ENCODE measurements at regions not wholly inside any gene's neighbourhood (a gene's known extent, or its start where the extent isn't known, plus 50 kb on each side); places are given as distances from the start of the nearest gene placed in this dataset.

GRCh38 chr7:46879783-46880182, 702.1 kb downstream of the TNS3 start:
- no peaks in the 10 kb centered on the region for H3F3A ChIP-seq (ENCODE audit: low read depth)
- H3K4me3 ChIP-seq (ENCODE audit: low read length, poor library complexity, severe bottlenecking): no peak overlapping the region
- no peak overlapping the region for H3K9ac ChIP-seq (ENCODE audit: low read depth, low read length, poor library complexity, severe bottlenecking)
- no peaks in the 10 kb centered on the region for H3K9me2 ChIP-seq (replicated peaks; ENCODE audit: low read depth, low read length)
- H3K36me3 ChIP-seq (ENCODE audit: insufficient read depth, low read length): no peaks in the 10 kb centered on the region
- H3K4me1 ChIP-seq (ENCODE audit: insufficient read depth, low read length, poor library complexity, severe bottlenecking): no peaks in the 10 kb centered on the region
- H3K4me2 ChIP-seq (ENCODE audit: low read depth, low read length, poor library complexity, severe bottlenecking): no peak overlapping the region
- peaks cover 3% of the 10 kb centered on the region; the same call in 1 of the 2 replicates for H3K9me3 ChIP-seq (ENCODE audit: insufficient read depth, low read depth, low read length)
- no peaks in the 10 kb centered on the region for H3K27me3 ChIP-seq (ENCODE audit: insufficient read depth, low read length, poor library complexity, severe bottlenecking)
- H3K79me2 ChIP-seq (ENCODE audit: insufficient read depth, low read length): no peaks in the 10 kb centered on the region
- TF ChIP-seq EZH2phosphoT487 (IDR thresholded peaks at IDR 0.05; ENCODE audit: borderline replicate concordance): no peak
- no peak for TF ChIP-seq CTCF (conservative IDR thresholded peaks at IDR 0.05; ENCODE audit: low read length)
- no peak overlapping the region for H2AFZ ChIP-seq (ENCODE audit: low read length)
- no peaks in the 10 kb centered on the region for H4K20me1 ChIP-seq (ENCODE audit: insufficient read depth, low read length, poor library complexity, severe bottlenecking)

GRCh38 chr7:46871516-46871915, 710.4 kb downstream of the TNS3 start:
- H3F3A ChIP-seq (ENCODE audit: low read depth): no peaks in the 10 kb centered on the region
- no peak overlapping the region for H3K4me2 ChIP-seq (ENCODE audit: low read depth, low read length, poor library complexity, severe bottlenecking)
- no peaks in the 10 kb centered on the region for H3K27me3 ChIP-seq (ENCODE audit: insufficient read depth, low read length, poor library complexity, severe bottlenecking)
- no peaks in the 10 kb centered on the region for H4K20me1 ChIP-seq (ENCODE audit: insufficient read depth, low read length, poor library complexity, severe bottlenecking)
- no peaks in the 10 kb centered on the region for H3K79me2 ChIP-seq (ENCODE audit: insufficient read depth, low read length)
- H3K9me2 ChIP-seq (replicated peaks; ENCODE audit: low read depth, low read length): no peaks in the 10 kb centered on the region
- H3K4me3 ChIP-seq (ENCODE audit: low read length, poor library complexity, severe bottlenecking): no peak overlapping the region
- no peak overlapping the region for H3K9ac ChIP-seq (ENCODE audit: low read depth, low read length, poor library complexity, severe bottlenecking)
- no peaks in the 10 kb centered on the region for H3K36me3 ChIP-seq (ENCODE audit: insufficient read depth, low read length)
- no peaks in the 10 kb centered on the region for H3K4me1 ChIP-seq (ENCODE audit: insufficient read depth, low read length, poor library complexity, severe bottlenecking)
- TF ChIP-seq EZH2phosphoT487 (IDR thresholded peaks at IDR 0.05; ENCODE audit: borderline replicate concordance) (no peak), CTCF (conservative IDR thresholded peaks at IDR 0.05; ENCODE audit: low read length) (no peak)
- no peak overlapping the region for H2AFZ ChIP-seq (ENCODE audit: low read length)
- no peaks in the 10 kb centered on the region for H3K9me3 ChIP-seq (ENCODE audit: insufficient read depth, low read depth, low read length)

DNA sequence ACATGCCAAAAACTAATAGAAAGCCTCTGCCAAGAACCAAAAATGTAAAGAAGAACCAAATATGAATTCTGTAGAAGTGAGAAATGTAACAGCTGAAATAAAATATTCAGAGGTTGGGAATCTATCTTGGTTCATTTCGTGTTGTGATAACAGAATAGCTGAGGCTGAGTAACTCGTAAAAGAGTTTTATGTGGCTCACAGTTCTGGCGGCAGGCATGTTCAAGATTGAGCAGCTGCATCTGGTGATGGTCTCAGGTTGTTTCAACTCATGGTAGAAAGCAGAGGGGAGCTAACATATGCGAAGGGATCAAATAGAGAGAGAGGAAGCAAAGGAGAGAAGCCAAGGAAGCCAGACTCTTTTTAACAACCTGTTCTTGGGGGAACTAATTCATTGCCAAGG, 717.2 kb downstream of the TNS3 start:
- no peak overlapping the region for H2AFZ ChIP-seq (ENCODE audit: low read length)
- H3K4me1 ChIP-seq (ENCODE audit: insufficient read depth, low read length, poor library complexity, severe bottlenecking): no peaks in the 10 kb centered on the region
- H3K9me3 ChIP-seq (ENCODE audit: insufficient read depth, low read depth, low read length): no peaks in the 10 kb centered on the region; the same call in 1 of the 2 replicates
- no peaks in the 10 kb centered on the region for H3K79me2 ChIP-seq (ENCODE audit: insufficient read depth, low read length)
- H3K36me3 ChIP-seq (ENCODE audit: insufficient read depth, low read length): no peaks in the 10 kb centered on the region
- no peaks in the 10 kb centered on the region for H3K9me2 ChIP-seq (replicated peaks; ENCODE audit: low read depth, low read length)
- no peak for TF ChIP-seq EZH2phosphoT487 (IDR thresholded peaks at IDR 0.05; ENCODE audit: borderline replicate concordance)
- no peak overlapping the region for H3K9ac ChIP-seq (ENCODE audit: low read depth, low read length, poor library complexity, severe bottlenecking)
- no peak overlapping the region for H3K4me2 ChIP-seq (ENCODE audit: low read depth, low read length, poor library complexity, severe bottlenecking)
- no peak overlapping the region for H3K4me3 ChIP-seq (ENCODE audit: low read length, poor library complexity, severe bottlenecking)
- no peaks in the 10 kb centered on the region for H3F3A ChIP-seq (ENCODE audit: low read depth)
- no peaks in the 10 kb centered on the region for H4K20me1 ChIP-seq (ENCODE audit: insufficient read depth, low read length, poor library complexity, severe bottlenecking)
- no peaks in the 10 kb centered on the region for H3K27me3 ChIP-seq (ENCODE audit: insufficient read depth, low read length, poor library complexity, severe bottlenecking)

GRCh38 chr7:46859963-46860475, 721.9 kb downstream of the TNS3 start:
- Histone ChIP-seq H3K4me2 (ENCODE audit: low read depth, low read length, poor library complexity, severe bottlenecking) (no peak overlapping the region), H3K9me3 (ENCODE audit: insufficient read depth, low read depth, low read length) (no peaks in the 10 kb centered on the region; the same call in 1 of the 2 replicates), H2AFZ (ENCODE audit: low read length) (no peak overlapping the region), H3K9me2 (replicated peaks; ENCODE audit: low read depth, low read length) (no peaks in the 10 kb centered on the region), H3F3A (ENCODE audit: low read depth) (no peaks in the 10 kb centered on the region), H3K36me3 (ENCODE audit: insufficient read depth, low read length) (no peaks in the 10 kb centered on the region), H3K4me1 (ENCODE audit: insufficient read depth, low read length, poor library complexity, severe bottlenecking) (no peaks in the 10 kb centered on the region), H3K9ac (ENCODE audit: low read depth, low read length, poor library complexity, severe bottlenecking) (no peak overlapping the region), H3K27me3 (ENCODE audit: insufficient read depth, low read length, poor library complexity, severe bottlenecking) (no peaks in the 10 kb centered on the region), H4K20me1 (ENCODE audit: insufficient read depth, low read length, poor library complexity, severe bottlenecking) (no peaks in the 10 kb centered on the region), H3K79me2 (ENCODE audit: insufficient read depth, low read length) (no peaks in the 10 kb centered on the region), H3K4me3 (ENCODE audit: low read length, poor library complexity, severe bottlenecking) (no peak overlapping the region)
- TF ChIP-seq CTCF (conservative IDR thresholded peaks at IDR 0.05; ENCODE audit: low read length) (no peak), EZH2phosphoT487 (IDR thresholded peaks at IDR 0.05; ENCODE audit: borderline replicate concordance) (no peak)
